Ovary (tissue), 3 donors: ENCODE measurements at regions not wholly inside any gene's neighbourhood (a gene's known extent, or its start where the extent isn't known, plus 50 kb on each side); places are given as distances from the start of the nearest gene placed in this dataset.

Experiments used
- CTCF ChIP-seq, 3 donors: fragments of 450-650 bp in 2 of 3; fragments of 200-600 bp in 1 of 3; IDR thresholded peaks; one replicate each; pipeline versions ENCODE4 v1.5.1 to v1.8.0; 2016 to 2022; ENCODE audit warnings: antibody characterized with exemption in 3 of 3, mild to moderate bottlenecking in 1 of 3
- POLR2A ChIP-seq: fragments of 450-650 bp; IDR thresholded peaks from one replicate; pipeline ENCODE4 v1.6.1; 2017; ENCODE audit warnings: antibody characterized with exemption, mild to moderate bottlenecking, moderate library complexity
- donor health status: DM: no; HTN: no; CAD: no.

DNA sequence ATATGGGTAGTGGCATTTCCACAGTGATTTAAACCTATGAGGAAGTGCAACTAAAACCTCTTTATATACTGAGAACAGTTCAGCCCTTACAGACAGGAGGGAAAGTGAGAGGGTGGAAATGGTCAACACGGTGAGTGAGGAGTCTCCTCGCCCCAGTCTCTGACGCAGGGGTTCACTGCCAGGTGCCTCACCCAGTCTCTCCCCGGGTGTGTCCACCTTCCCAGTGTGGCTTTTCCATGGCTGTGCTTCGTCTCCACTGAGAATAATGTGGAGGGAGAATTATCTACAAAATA, 116.6 kb upstream of the TOP3B start:
- TF ChIP-seq CTCF (IDR thresholded peaks at IDR 0.05) (no peak), POLR2A (no peak)
